GM21723 (cell line): ENCODE measurements at regions not wholly inside any gene's neighbourhood (a gene's known extent, or its start where the extent isn't known, plus 50 kb on each side); places are given as distances from the start of the nearest gene placed in this dataset.
A peak's percentile ranks its signal among the peaks of the same experiment; 100 is the strongest.
"Not testable (repeated sequence)": the region's sequence is repeated elsewhere in the genome, so short reads cannot be mapped to it uniquely, and the experiment has no call there.

Experiments
- ATAC-seq: cut with Tn5 transposase; IDR thresholded peaks from one replicate; pipeline ENCODE4 v1.9.1; 2021; ENCODE audit warnings: mild to moderate bottlenecking, moderate library complexity; ENCODE audit not compliant: unreplicated experiment

DNA sequence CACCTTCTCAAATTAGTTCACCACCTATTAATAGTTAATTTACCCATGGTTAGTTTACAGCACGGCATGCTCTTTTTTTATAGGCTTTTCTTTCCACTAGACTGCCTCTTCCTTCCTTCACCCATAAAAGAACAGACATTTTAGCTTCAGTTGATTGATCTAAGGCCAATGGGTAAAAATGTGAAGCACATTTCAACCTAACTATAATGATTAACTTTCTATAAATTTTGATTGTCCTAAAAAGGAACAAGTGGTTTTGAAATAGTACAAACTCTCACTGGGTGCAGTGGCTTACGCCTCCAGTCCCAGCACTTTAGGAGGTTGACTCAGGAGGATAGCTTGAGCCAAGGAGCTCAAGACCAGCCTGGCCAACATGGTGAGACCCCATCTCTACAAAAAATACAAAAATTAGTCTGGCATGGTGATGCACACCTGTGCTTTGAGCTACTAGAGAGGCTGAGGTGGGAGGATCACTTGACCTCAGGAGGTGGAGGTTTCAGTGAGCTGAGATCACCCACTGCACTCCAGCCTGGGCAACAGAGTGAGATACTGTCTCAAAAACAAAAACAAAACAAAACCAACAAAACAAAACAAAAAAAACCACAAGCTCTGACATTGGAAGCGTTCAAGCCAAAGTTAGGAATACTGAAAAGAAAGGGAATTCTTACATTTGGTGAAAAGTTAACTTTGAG lies 89.9 kb upstream of the FAT1 start:
- ATAC-seq, result no peak

DNA sequence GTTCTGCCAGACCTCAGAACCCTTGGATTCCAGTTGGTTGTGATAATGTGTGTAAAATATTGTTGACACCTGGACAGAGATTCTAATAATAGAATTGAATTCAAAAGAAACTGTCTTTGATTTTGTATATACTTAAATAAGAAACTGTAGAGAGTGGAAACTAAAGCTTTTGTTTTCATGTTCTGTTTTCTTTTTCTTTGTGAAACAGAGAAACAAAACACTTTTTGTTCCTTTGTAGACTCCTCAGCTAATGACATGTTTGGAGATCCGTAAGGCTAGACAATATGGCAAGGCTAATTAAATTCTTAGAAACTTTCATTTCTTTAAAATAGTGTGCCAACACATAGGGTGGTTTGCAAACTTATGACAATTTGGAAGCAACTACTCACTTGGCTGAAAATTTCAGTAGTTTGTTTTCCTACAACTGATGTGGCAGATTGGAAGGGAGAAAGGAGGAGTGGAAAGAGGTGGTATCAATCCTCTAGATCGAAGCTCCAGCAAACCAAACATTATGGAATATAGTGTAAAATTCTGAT lies 90.9 kb upstream of the FAT1 start:
- no peak for ATAC-seq

GRCh38 chr4:186819342-186820086 lies 95.9 kb upstream of the FAT1 start:
- no peak for ATAC-seq

GRCh38 chr4:186820391-186820891 lies 96.8 kb upstream of the FAT1 start:
- ATAC-seq, result no peak

GRCh38 chr4:186823989-186824388 lies 100.3 kb upstream of the FAT1 start:
- ATAC-seq, result no peak

- ATAC-seq, result no peak
Measured at GRCh38 chr4:186825069-186825468, 101.4 kb upstream of the FAT1 start.

- ATAC-seq, result no peak
Measured at GRCh38 chr4:186826006-186826405, 102.3 kb upstream of the FAT1 start.

GRCh38 chr4:186826846-186827533 lies 103.3 kb upstream of the FAT1 start:
- no peak for ATAC-seq

DNA sequence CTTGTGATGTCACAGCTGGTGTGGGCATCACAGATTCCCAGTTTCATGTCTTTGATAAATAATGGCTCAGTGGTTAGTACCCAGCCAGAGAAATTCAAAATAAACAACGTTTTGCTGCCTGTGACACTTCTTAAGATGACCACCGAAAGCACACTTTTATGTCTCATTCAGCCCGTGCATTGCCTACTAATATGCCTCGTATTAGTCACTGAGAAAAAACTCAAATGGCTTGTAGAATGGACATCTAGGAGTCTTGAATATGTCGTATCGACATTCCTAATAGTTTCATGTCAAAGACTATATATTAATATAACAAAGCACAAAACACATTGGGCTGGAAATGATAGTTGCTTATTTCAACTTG lies 103.9 kb upstream of the FAT1 start:
- ATAC-seq, result no peak

GRCh38 chr4:186829097-186829496 lies 105.4 kb upstream of the FAT1 start:
- ATAC-seq, result no peak

- ATAC-seq, result no peak
Measured at GRCh38 chr4:186829740-186830449, 106.2 kb upstream of the FAT1 start.

DNA sequence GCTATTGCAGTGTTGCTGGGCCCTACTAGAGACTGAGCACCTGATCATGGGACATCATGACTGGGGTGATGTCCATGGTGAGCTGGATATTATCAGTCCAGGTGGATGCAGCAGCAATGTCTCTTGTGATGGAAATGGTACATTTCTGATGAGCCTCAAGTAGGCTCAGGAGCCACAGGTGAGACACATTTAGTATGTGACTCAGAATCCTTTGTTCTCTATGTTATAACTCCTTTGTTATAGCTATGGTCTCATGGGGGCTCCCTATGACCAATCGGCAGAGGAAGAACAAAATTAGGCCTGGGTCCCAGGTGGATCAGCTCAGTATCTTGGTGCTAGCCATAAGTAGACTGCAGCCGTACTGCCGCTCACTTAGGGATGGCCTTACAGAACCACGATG lies 107.9 kb upstream of the FAT1 start:
- ATAC-seq, result no peak

DNA sequence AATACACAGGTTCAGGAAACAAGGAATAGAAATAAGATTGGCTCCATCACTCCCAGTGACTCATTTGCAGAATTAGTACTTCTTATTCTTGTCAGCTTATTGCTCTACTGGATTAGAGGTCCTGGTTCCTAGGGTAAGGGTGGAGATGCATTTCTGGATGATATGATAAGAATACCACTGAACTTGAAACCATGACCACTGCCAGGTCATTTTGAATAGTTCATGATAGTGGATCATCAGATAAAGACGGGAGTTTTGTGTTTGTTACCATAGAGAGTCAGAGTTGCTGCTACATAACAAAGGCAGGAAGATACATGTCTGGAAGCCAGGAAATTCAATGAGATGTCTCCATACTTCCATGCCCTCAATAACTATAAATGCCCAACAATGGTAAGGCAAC lies 109.2 kb upstream of the FAT1 start:
- ATAC-seq, result no peak

DNA sequence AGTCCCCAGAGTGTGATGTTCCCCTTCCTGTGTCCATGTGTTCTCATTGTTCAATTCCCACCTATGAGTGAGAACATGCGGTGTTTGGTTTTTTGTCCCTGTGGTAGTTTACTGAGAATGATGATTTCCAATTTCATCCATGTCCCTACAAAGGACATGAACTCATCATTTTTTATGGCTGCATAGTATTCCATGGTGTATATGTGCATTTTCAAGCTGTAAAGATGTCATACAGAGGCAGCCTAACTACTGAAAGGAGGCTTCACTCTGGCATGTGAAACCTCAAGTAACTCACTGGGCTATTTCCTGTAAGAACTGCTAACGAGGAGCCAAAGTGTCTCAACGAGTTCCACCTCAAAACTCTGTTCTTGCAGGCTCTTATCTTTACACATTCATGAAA lies 113.8 kb upstream of the FAT1 start:
- ATAC-seq, result not testable (repeated sequence)

DNA sequence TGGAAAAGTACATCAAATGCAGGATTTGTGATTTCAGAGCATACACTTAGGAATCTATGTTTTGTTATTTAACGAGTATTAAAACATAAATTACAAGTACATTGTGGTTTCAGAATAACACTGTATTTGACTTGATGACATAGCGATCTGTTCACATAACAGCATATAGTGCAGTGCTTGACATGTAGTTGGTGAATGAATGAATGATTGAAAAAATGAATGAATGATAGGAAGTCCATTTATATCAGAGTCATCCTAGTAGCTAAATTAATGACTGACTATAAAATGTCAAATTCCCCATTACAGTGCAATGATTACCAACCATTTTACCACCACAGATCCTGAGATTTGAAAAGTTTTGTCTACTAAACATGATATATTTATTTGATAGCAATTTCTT lies 114.6 kb upstream of the FAT1 start:
- no peak for ATAC-seq

GRCh38 chr4:186839122-186840037 lies 115.7 kb upstream of the FAT1 start:
- peak; percentile 79 for ATAC-seq

DNA sequence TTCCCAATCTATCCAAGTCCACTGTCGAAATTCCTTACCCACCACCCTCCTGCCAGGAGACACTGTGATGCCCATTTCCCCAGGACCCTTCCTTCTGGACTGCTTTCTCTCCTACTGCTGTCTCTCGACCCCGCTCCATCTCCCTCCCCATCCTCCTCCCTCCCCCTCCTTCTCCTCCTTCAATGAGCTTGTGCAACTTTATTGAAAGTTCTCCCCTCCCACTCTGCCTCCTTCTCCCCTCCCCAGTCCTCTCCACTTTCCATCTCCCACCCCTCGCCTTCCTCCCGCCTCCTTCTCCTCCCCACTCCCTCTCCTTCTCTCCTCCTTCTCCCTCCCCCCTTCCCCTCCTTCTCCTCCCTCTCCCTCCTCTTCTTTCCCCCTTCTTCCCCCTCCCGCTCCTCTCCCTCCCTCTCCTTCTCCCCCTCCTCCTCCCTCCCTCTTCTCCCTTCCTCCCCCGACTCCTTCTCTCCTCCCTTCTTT lies 116.6 kb upstream of the FAT1 start:
- no peak for ATAC-seq

DNA sequence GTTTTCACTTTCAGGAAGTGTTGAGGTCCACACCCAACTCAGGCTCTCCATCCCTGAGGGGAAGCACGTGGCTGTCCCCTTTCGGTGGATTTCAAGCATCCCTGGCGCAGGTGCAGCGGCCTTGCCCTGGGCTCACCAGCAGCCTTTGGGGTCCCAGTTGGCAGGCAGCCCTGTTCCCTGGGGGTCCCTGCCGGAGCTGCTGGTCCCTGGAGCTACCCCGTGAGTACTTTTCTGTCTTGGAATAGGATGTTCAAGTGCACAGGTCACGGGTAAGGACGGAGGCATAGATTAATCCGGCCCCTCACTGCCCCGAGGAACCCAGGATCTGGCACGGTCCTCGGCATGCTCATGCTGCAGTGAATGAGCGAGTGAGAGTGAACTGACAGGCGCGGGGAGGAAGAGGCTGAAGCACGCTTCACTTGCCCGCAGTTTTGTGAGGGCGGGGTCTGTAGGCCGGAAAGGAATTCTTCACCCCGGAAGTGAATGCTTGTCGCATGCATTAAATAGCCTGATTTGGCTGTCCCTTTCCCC lies 117.2 kb upstream of the FAT1 start:
- no peak for ATAC-seq

DNA sequence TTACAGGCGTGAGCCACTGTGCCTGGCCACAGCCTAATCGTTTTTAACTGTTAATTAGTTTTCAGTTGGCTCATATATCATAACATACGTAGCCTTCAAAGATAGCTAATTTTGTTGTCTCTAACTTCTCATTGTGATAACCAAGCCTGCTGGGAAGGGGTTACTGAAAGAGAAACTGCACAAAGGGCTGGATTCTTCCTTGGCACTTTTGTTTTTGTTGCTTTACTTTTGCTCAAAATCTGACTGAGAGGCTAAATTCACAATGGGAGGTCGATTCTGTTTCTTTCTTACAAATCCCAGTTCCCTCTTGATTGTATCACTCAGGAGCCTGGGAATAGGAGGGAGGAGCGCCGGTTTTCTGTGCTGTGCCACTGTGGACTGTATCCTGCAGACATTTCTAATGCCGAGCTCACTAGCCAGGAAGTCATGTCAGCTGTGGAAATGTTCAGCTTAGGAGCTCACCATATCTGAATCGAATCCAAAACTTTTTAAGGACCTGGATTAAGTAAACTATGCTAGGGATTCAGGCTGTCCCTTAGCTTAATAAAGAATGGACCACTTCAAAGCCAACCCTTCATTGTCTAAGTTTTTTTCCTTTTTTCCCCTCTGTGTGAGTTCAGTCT lies 120.5 kb upstream of the FAT1 start:
- ATAC-seq, result no peak
